A673 (cell line): ENCODE measurements at regions not wholly inside any gene's neighbourhood (a gene's known extent, or its start where the extent isn't known, plus 50 kb on each side); places are given as distances from the start of the nearest gene placed in this dataset.

Experiments
- BruUV-seq: library from RNA; stranded (reverse); fragments of 400-500 nt; replicated peaks from 2 replicates; lab custom pipeline; 2021; lab: Mats Ljungman, UMichigan
- CTCF ChIA-PET: fragments of 300-600 bp; sonication (Branson Sonifier 250); formaldehyde crosslinking; loops from one replicate; lab custom pipeline; 2022; ENCODE audit warnings: antibody characterized with exemption; lab: Charles Lee
- POLR2A ChIA-PET: fragments of 300-600 bp; sonication (Branson Sonifier 250); formaldehyde crosslinking; loops from one replicate; lab custom pipeline; 2022; ENCODE audit warnings: antibody characterized with exemption; ENCODE audit not compliant: low non-redundant PET; lab: Charles Lee
- DNase-seq: peaks from one replicate; pipeline ENCODE4 v3.0.0-alpha.2; 2015; ENCODE audit warnings: low spot score
- H3K27ac ChIP-seq: fragments of 200-600 bp; sonication (generic); 2 replicates; pipeline ENCODE4 v1.5.1; 2016; ENCODE audit warnings: mixed run types, low read depth, mild to moderate bottlenecking, mixed read lengths, antibody characterized with exemption, low read length; ENCODE audit not compliant: poor library complexity, severe bottlenecking
- H3K27me3 ChIP-seq: fragments of 200-600 bp; sonication (generic); replicated peaks from 2 replicates; pipeline ENCODE4 v1.6.1; 2017; ENCODE audit warnings: mixed run types, low read depth, mild to moderate bottlenecking, mixed read lengths, antibody characterized with exemption, low read length; ENCODE audit not compliant: insufficient read depth, poor library complexity
- H3K36me3 ChIP-seq: fragments of 200-600 bp; sonication (generic); 2 replicates; pipeline ENCODE4 v1.6.1; 2016; ENCODE audit warnings: mixed run types, mild to moderate bottlenecking, mixed read lengths, antibody characterized with exemption, low read length; ENCODE audit not compliant: insufficient read depth, poor library complexity, severe bottlenecking
- H3K4me1 ChIP-seq: fragments of 200-600 bp; sonication (generic); 2 replicates; pipeline ENCODE4 v1.6.1; 2017; ENCODE audit warnings: mixed run types, mild to moderate bottlenecking, mixed read lengths, antibody characterized with exemption, low read length; ENCODE audit not compliant: insufficient read depth, poor library complexity, severe bottlenecking
- H3K4me3 ChIP-seq: fragments of 200-600 bp; sonication (generic); 2 replicates; pipeline ENCODE4 v1.5.1; 2016; ENCODE audit warnings: low read depth, mixed run types, mild to moderate bottlenecking, mixed read lengths, low read length; ENCODE audit not compliant: poor library complexity, severe bottlenecking
- H3K9me3 ChIP-seq: fragments of 200-600 bp; sonication (generic); 2 replicates; pipeline ENCODE4 v1.6.1; 2016; ENCODE audit warnings: mixed run types, low read depth, mild to moderate bottlenecking, mixed read lengths, antibody characterized with exemption, low read length; ENCODE audit not compliant: poor library complexity, severe bottlenecking
- CTCF ChIP-seq: fragments of 300-800, 200-600 bp; sonication (generic); conservative IDR thresholded peaks from 2 replicates; pipeline ENCODE4 v1.5.1; 2017; ENCODE audit warnings: low read depth, mild to moderate bottlenecking, antibody characterized with exemption, low read length, moderate library complexity, mixed read lengths
- EZH2 ChIP-seq: fragments of 200-600 bp; sonication (generic); IDR thresholded peaks from 2 replicates; pipeline ENCODE4 v1.6.1; 2017; ENCODE audit warnings: borderline replicate concordance, low read depth, mild to moderate bottlenecking, mixed read lengths, antibody characterized with exemption, low read length; ENCODE audit not compliant: poor library complexity, severe bottlenecking
- intact Hi-C: fragments of 100-400 bp; cut with micrococcal nuclease; formaldehyde crosslinking; loops from one replicate; pipeline ENCODE4 v1.10.0; 2022; ENCODE audit not compliant: unreplicated experiment

GRCh38 chr11:116225236-116225635 is 547.6 kb downstream of the BUD13 start:
- intact Hi-C loops = no loop called here
- no TSS peak for BruUV-seq
- no peak for TF ChIP-seq CTCF
- no peak for TF ChIP-seq EZH2
- Histone ChIP-seq H3K4me3 (no peak overlapping the region), H3K4me1 (no peaks in the 10 kb centered on the region), H3K36me3 (no peaks in the 10 kb centered on the region), H3K9me3 (no peaks in the 10 kb centered on the region), H3K27me3 (no peaks in the 10 kb centered on the region), H3K27ac (no peak overlapping the region)
- peak; percentile 6 for DNase-seq
- ChIA-PET CTCF (interaction anchor here (0.7 kb wide), 1 partner anchor 428 kb away, joined by 3 read pairs; no protein-coding TSS in a partner anchor), POLR2A (no interaction called here)

- H3K27me3 ChIP-seq = no peaks in the 10 kb centered on the region
- BruUV-seq = no TSS peak
- H3K4me1 ChIP-seq = no peaks in the 10 kb centered on the region
- H3K4me3 ChIP-seq = no peak overlapping the region
- no peak for TF ChIP-seq CTCF
- TF ChIP-seq EZH2 = no peak
- H3K27ac ChIP-seq = no peak overlapping the region
- intact Hi-C loops = loop anchor here (5.0 kb wide), 2 partner anchors 888 to 903 kb away; no protein-coding TSS in a partner anchor
- ChIA-PET CTCF (no interaction called here), POLR2A (no interaction called here)
- no peak for DNase-seq
- no peaks in the 10 kb centered on the region for H3K9me3 ChIP-seq
- H3K36me3 ChIP-seq = no peaks in the 10 kb centered on the region
These were observed 547.9 kb downstream of the BUD13 start for GRCh38 chr11:116224889-116225200.

DNA sequence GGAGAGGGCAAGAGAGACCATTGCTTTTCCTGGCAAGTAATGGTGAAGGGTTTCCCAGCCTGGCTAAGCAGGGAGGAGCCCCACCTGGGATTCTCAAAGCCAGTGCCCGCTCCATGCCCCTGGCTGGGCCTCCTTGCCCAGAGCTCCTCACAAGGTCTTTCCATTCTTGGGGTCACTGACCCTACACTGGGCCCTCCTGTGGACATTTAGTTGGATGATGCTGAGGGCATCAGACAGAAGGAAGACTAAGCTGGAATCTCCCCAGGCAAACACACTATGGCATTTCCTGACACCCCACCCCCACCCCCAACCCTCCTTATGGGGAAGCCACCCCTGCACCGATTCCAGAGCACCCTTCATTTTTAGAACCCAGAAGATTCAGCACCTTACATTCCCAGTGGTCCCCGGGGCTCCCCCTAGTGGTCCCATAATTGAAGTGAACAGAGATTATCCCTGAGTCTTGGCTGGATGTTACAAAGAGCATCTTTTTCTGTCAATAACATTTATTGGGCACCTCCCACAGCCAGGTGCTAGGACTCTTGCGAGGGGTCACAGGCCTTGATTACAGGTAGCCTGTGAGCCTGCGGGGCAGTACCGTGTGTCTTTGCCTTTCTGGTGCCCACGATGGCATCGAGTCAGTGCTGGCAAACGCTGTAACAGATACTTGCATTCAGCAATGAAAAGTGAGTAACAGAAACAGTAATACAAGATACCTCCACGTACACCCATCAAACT is 548.5 kb downstream of the BUD13 start:
- POLR2A ChIA-PET = no interaction called here
- DNase-seq = peak; percentile 72
- TF ChIP-seq EZH2 (no peak), CTCF (peak; percentile 88)
- BruUV-seq = no TSS peak
- no peak overlapping the region for H3K4me3 ChIP-seq
- H3K9me3 ChIP-seq = no peaks in the 10 kb centered on the region
- no peaks in the 10 kb centered on the region for H3K27me3 ChIP-seq
- H3K36me3 ChIP-seq = no peaks in the 10 kb centered on the region
- CTCF ChIA-PET = no interaction called here
- H3K4me1 ChIP-seq = no peaks in the 10 kb centered on the region
- intact Hi-C loops = loop anchor here (5.0 kb wide), 2 partner anchors 887 to 902 kb away; no protein-coding TSS in a partner anchor
- H3K27ac ChIP-seq = no peak overlapping the region
